ENCODE measurements at regions not wholly inside any gene's neighbourhood (a gene's known extent, or its start where the extent isn't known, plus 50 kb on each side); places are given as distances from the start of the nearest gene placed in this dataset.
A peak's percentile ranks its signal among the peaks of the same experiment; 100 is the strongest.

DNA sequence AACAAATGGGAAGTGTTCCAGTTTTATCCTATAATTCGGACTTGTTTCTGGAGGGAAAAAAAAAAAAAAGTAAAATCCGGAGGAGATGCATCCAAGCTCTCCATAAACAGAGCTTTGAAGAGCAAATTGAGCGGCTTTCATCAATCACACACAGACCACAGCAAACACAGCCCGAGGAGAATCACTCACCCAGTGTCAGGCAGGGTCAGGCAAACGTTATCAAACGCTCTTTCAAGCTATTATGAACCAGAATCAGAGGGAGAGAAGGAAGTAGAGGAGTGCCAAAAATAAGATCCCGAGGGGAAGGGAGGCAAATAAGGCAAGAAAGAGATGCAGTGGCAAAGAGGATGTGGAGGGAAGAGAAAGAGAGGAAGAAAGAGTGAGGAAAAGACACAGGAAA, 188.3 kb upstream of the CAMK1G start:
- Histone ChIP-seq H2AFZ (no peak overlapping the region), H3K27ac (no peak overlapping the region), H3K9me2 (ENCODE audit: insufficient read depth) (no peaks in the 10 kb centered on the region), H3K27me3 (replicated peaks; ENCODE audit: insufficient read depth) (no peaks in the 10 kb centered on the region), H3F3A (ENCODE audit: insufficient read depth) (peaks cover 15% of the 10 kb centered on the region), H3K9me3 (ENCODE audit: low read depth) (no peaks in the 10 kb centered on the region), H3K79me2 (ENCODE audit: insufficient read depth) (no peaks in the 10 kb centered on the region), H4K20me1 (ENCODE audit: insufficient read depth) (no peaks in the 10 kb centered on the region), H3K4me3 (no peak overlapping the region), H3K4me2 (ENCODE audit: unreplicated experiment) (no peak overlapping the region), H3K9ac (no peak overlapping the region), H3K4me1 (ENCODE audit: insufficient read depth) (peaks cover 26% of the 10 kb centered on the region), H3K36me3 (ENCODE audit: low read depth) (no peaks in the 10 kb centered on the region)
- TF ChIP-seq EZH2 (IDR thresholded peaks at IDR 0.05; ENCODE audit: insufficient read depth, poor library complexity, severe bottlenecking) (no peak), EZH2phosphoT487 (IDR thresholded peaks at IDR 0.05; ENCODE audit: insufficient read depth, low read depth) (no peak)
- WGBS, 2 experiments (ENCODE audit: low coverage in 1 of 2, low lambda C conversion rate in 2 of 2, missing lambda C conversion rate in 2 of 2), result 59 to 64% methylated on average over 7 of the region's 7 CpGs
- in situ Hi-C loops (cut with MboI), result no loop called here
- DNase-seq, result no peak

DNA sequence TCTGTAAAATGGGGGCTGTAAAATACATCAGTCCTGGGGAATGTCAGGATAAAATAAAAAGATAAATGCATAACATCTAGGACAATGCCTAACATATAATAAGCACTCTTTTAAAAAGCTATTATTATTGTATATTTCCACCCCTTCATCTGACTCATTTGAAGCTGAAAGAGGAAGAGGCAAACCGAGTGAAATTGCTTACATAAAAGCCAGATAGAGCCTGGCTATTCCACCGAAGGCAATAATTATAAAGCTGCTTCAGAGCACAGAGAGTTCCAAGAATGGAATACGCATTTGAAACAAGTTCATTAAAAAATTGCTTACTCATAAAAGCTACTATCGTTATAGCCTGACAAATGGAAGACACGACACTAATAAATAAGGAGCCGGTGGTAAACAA, 186.1 kb upstream of the CAMK1G start:
- in situ Hi-C loops (cut with MboI), result no loop called here
- Histone ChIP-seq H3K4me1 (ENCODE audit: insufficient read depth) (peaks cover 26% of the 10 kb centered on the region), H3K27me3 (replicated peaks; ENCODE audit: insufficient read depth) (no peaks in the 10 kb centered on the region), H3K4me2 (ENCODE audit: unreplicated experiment) (no peak overlapping the region), H3K9me2 (ENCODE audit: insufficient read depth) (no peaks in the 10 kb centered on the region), H3K36me3 (ENCODE audit: low read depth) (no peaks in the 10 kb centered on the region), H3K9ac (no peak overlapping the region), H4K20me1 (ENCODE audit: insufficient read depth) (no peaks in the 10 kb centered on the region), H3K4me3 (no peak overlapping the region), H3K79me2 (ENCODE audit: insufficient read depth) (no peaks in the 10 kb centered on the region), H3K9me3 (ENCODE audit: low read depth) (no peaks in the 10 kb centered on the region), H2AFZ (no peak overlapping the region), H3F3A (ENCODE audit: insufficient read depth) (peaks cover 15% of the 10 kb centered on the region), H3K27ac (no peak overlapping the region)
- no peak for TF ChIP-seq EZH2 (IDR thresholded peaks at IDR 0.05; ENCODE audit: insufficient read depth, poor library complexity, severe bottlenecking)
- TF ChIP-seq EZH2phosphoT487 (IDR thresholded peaks at IDR 0.05; ENCODE audit: insufficient read depth, low read depth), result no peak
- peak; percentile 23 for DNase-seq
- WGBS, 2 experiments (ENCODE audit: low coverage in 1 of 2, low lambda C conversion rate in 2 of 2, missing lambda C conversion rate in 2 of 2), result 32 to 36% methylated on average over 6 of the region's 6 CpGs

- no peaks in the 10 kb centered on the region for H3K9me2 ChIP-seq (ENCODE audit: insufficient read depth)
- no peaks in the 10 kb centered on the region for H3K27me3 ChIP-seq (replicated peaks; ENCODE audit: insufficient read depth)
- H3K36me3 ChIP-seq (ENCODE audit: low read depth), result no peaks in the 10 kb centered on the region
- H3F3A ChIP-seq (ENCODE audit: insufficient read depth), result peaks cover 15% of the 10 kb centered on the region
- WGBS, 2 experiments (ENCODE audit: low coverage in 1 of 2, low lambda C conversion rate in 2 of 2, missing lambda C conversion rate in 2 of 2), result 66 to 68% methylated on average over 3 of the region's 3 CpGs
- peak overlapping the region; percentile 88; the same call in 1 of the 2 replicates for H3K27ac ChIP-seq
- DNase-seq, result no peak
- H3K4me2 ChIP-seq (ENCODE audit: unreplicated experiment), result no peak overlapping the region
- in situ Hi-C loops (cut with MboI), result no loop called here
- peak overlapping the region; percentile 4; the same call in 1 of the 2 replicates for H3K9ac ChIP-seq
- no peak overlapping the region for H2AFZ ChIP-seq
- peaks cover 26% of the 10 kb centered on the region for H3K4me1 ChIP-seq (ENCODE audit: insufficient read depth)
- no peaks in the 10 kb centered on the region for H3K9me3 ChIP-seq (ENCODE audit: low read depth)
- no peaks in the 10 kb centered on the region for H4K20me1 ChIP-seq (ENCODE audit: insufficient read depth)
- no peak overlapping the region for H3K4me3 ChIP-seq
- no peaks in the 10 kb centered on the region for H3K79me2 ChIP-seq (ENCODE audit: insufficient read depth)
- TF ChIP-seq EZH2 (IDR thresholded peaks at IDR 0.05; ENCODE audit: insufficient read depth, poor library complexity, severe bottlenecking), result no peak
- no peak for TF ChIP-seq EZH2phosphoT487 (IDR thresholded peaks at IDR 0.05; ENCODE audit: insufficient read depth, low read depth)
These were observed 185.6 kb upstream of the CAMK1G start for GRCh38 chr1:209397910-209398309.

DNA sequence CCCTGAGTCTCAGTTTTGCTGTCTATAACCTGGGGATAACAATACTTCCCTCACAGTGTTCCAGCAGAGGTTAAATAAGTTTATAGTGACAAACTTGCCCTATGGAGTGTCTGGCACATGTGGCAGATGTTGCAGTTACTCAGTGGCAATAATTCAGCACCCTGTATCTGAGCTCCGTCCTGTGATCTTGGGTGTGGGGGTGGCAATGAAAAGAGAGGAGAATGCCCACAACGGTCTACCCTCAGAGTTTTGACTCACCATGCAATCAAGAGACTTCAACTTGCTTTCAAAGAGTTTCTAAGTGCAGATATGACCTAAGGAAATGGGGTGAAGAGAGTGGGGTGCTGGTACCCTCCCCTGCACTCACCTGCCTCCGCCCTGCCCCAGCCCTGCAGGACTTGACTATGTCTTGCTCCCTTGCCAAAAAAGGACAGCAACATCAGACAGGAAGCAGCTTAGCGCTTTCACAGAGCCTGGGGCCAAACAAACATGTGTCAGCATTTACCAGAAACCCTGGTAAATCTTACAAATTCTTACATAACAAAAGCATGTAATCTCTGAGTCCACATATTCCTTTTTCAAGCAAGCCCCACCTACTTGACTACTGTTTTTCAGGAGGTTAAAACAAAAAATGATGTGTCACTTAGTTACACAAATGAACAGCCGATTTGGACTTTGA, 185.1 kb upstream of the CAMK1G start:
- Histone ChIP-seq H3K4me2 (ENCODE audit: unreplicated experiment) (peak overlapping the region; percentile 72), H3K9me3 (ENCODE audit: low read depth) (no peaks in the 10 kb centered on the region), H2AFZ (peak overlapping the region; percentile 65), H4K20me1 (ENCODE audit: insufficient read depth) (no peaks in the 10 kb centered on the region), H3F3A (ENCODE audit: insufficient read depth) (peaks cover 15% of the 10 kb centered on the region), H3K4me1 (ENCODE audit: insufficient read depth) (peaks cover 26% of the 10 kb centered on the region), H3K27ac (peak overlapping the region; percentile 88), H3K9ac (peak overlapping the region; percentile 70), H3K4me3 (no peak overlapping the region), H3K9me2 (ENCODE audit: insufficient read depth) (no peaks in the 10 kb centered on the region), H3K36me3 (ENCODE audit: low read depth) (no peaks in the 10 kb centered on the region), H3K27me3 (replicated peaks; ENCODE audit: insufficient read depth) (no peaks in the 10 kb centered on the region), H3K79me2 (ENCODE audit: insufficient read depth) (no peaks in the 10 kb centered on the region)
- in situ Hi-C loops (cut with MboI), result no loop called here
- WGBS, 2 experiments (ENCODE audit: low coverage in 1 of 2, low lambda C conversion rate in 2 of 2, missing lambda C conversion rate in 2 of 2), result 6 to 10% methylated on average over 5 of the region's 5 CpGs
- DNase-seq, result peak; percentile 97
- TF ChIP-seq EZH2 (IDR thresholded peaks at IDR 0.05; ENCODE audit: insufficient read depth, poor library complexity, severe bottlenecking) (no peak), EZH2phosphoT487 (IDR thresholded peaks at IDR 0.05; ENCODE audit: insufficient read depth, low read depth) (no peak)
